GM20431 (cell line): ENCODE measurements at regions not wholly inside any gene's neighbourhood (a gene's known extent, or its start where the extent isn't known, plus 50 kb on each side); places are given as distances from the start of the nearest gene placed in this dataset.

Source experiments
- in situ Hi-C: fragments of 300-500 bp; cut with MseI, MboI; formaldehyde crosslinking; loops from one replicate; pipeline ENCODE4 v1.15.0; 2020; ENCODE audit warnings: low sequenced_read_pairs; ENCODE audit not compliant: unreplicated experiment

DNA sequence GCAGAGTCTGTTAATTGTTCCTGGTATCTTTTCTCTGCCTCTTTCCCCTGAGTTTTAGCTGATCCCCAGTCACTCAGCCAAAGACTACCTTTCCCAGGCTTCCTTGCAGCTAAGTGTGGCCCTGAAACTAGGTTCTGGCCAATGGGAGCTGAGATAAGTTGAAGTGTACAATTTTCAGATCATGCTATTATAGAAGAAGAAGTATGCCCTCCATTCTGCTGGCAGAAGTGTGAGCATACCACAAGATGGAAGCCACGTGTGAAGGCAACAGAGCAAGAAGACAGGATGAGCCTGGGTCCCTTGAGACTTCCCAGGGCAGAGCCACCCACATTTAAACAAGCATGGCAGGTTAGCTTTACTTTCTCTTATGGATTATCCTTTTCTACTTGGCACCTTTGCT is 273.2 kb downstream of the HIVEP2 start:
- in situ Hi-C loops, result no loop called here

DNA sequence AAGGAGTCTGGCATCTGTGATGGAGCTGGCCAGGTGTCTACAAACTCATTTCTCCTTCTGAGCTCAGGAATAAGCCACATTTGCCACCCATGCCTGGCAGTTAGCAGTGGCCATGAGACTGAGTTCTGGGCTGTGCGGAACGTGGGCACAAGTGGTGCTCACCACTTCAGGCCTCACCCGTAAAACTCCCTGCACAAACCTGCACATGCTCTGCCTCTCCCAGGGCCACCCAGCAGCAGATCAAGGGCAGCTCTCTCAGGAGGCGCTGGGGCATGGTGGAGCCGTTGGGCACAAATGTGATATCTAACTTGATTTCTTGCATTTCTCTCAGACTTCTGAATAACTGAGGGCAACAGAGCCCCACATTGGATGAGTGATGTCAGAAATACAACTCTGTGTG is 269.5 kb downstream of the HIVEP2 start:
- in situ Hi-C loops, result loop anchor here (25.0 kb wide), 2 partner anchors 362 to 762 kb away; no protein-coding TSS in a partner anchor

DNA sequence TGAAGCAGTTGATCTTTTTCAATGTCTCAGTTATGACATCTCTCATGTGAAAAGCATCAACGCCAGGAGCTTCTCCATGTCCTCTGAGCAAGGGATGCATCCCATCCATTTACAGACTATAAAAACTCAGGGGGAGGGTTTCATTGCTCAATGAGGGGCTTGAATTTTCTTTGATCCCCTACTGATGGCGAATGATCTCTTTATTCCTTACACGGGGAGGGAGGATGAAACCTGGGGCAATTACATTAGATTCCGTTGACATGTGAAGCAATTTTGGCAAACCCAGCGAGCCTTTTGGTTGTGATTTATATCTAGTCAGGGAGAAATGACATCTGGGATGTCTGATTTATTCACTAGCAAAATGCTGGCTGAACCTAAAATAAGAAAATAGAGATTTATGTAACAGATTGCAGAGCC is 268.9 kb downstream of the HIVEP2 start:
- in situ Hi-C loops, result loop anchor here (25.0 kb wide), 2 partner anchors 361 to 761 kb away; no protein-coding TSS in a partner anchor

DNA sequence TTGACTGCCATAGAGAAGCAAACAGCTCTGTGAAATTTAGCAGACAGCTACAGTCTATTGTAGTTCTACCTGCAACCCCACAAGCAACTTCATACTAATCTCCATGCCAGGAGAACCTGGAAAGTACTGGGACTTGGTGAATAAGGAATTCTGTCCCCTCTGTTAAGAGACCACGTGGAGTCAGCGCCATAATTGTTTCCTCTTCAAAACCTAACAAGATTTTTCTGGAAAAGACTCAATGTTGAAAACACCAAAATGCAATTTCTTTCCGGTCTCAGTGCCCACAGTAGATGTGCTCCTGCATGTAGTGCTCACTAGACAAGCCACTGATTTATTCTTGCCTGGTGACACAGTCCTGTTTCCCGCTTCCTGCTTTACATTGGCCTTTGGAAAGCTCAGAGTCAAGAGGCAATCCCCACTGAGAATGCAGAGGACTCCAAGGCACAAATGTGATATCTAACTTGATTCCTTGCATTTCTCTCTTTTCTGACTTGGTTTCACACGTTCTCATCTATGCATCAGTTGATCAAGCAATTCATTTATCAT is 268.3 kb downstream of the HIVEP2 start:
- in situ Hi-C loops, result loop anchor here (25.0 kb wide), 2 partner anchors 361 to 761 kb away; no protein-coding TSS in a partner anchor

GRCh38 chr6:142679907-142680700 is 264.9 kb downstream of the HIVEP2 start:
- in situ Hi-C loops, result loop anchor here (25.0 kb wide), 2 partner anchors 357 to 757 kb away; no protein-coding TSS in a partner anchor

GRCh38 chr6:142681099-142681498 is 263.9 kb downstream of the HIVEP2 start:
- in situ Hi-C loops, result loop anchor here (25.0 kb wide), 2 partner anchors 356 to 756 kb away; no protein-coding TSS in a partner anchor

GRCh38 chr6:142682985-142683384 is 262.0 kb downstream of the HIVEP2 start:
- in situ Hi-C loops, result loop anchor here (25.0 kb wide), 2 partner anchors 354 to 754 kb away; no protein-coding TSS in a partner anchor

- in situ Hi-C loops, result loop anchor here (25.0 kb wide), 2 partner anchors 354 to 754 kb away; no protein-coding TSS in a partner anchor
Measured at GRCh38 chr6:142683714-142684141, 261.2 kb downstream of the HIVEP2 start.

GRCh38 chr6:142684371-142684770 is 260.6 kb downstream of the HIVEP2 start:
- in situ Hi-C loops, result loop anchor here (25.0 kb wide), 2 partner anchors 353 to 753 kb away; no protein-coding TSS in a partner anchor

- in situ Hi-C loops, result loop anchor here (25.0 kb wide), 2 partner anchors 351 to 751 kb away; no protein-coding TSS in a partner anchor
Measured at GRCh38 chr6:142685852-142686506, 259.0 kb downstream of the HIVEP2 start.

- in situ Hi-C loops, result loop anchor here (25.0 kb wide), 2 partner anchors 351 to 751 kb away; no protein-coding TSS in a partner anchor
Measured at GRCh38 chr6:142686507-142686887, 258.5 kb downstream of the HIVEP2 start.

- in situ Hi-C loops, result loop anchor here (25.0 kb wide), 2 partner anchors 344 to 744 kb away; no protein-coding TSS in a partner anchor
Measured at GRCh38 chr6:142692942-142693341, 252.0 kb downstream of the HIVEP2 start.

DNA sequence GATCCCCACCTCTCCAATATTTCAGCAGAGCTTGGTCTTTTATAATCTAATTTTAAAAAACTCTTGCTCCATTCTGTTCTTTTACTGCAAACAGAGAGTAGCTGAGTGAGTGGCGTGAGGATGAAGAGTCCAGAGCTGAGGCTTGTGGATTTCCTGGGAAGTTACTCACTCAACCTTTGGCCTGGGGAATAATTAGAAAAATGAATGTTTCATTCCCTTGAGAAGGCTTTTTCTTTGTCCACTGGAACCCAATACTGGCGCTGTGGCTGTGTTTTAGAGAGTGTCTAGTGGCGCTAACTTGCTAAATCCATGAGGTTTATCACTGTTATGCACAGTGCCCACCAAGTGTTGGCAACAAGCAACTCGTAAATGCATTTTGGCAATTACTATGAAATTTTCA is 251.5 kb downstream of the HIVEP2 start:
- in situ Hi-C loops, result loop anchor here (25.0 kb wide), 2 partner anchors 344 to 744 kb away; no protein-coding TSS in a partner anchor

- in situ Hi-C loops, result loop anchor here (25.0 kb wide), 2 partner anchors 343 to 743 kb away; no protein-coding TSS in a partner anchor
Measured at GRCh38 chr6:142694054-142694453, 250.9 kb downstream of the HIVEP2 start.

GRCh38 chr6:142695016-142695415 is 250.0 kb downstream of the HIVEP2 start:
- in situ Hi-C loops, result loop anchor here (25.0 kb wide), 2 partner anchors 342 to 742 kb away; no protein-coding TSS in a partner anchor

GRCh38 chr6:142696123-142697000 is 248.6 kb downstream of the HIVEP2 start:
- in situ Hi-C loops, result loop anchor here (25.0 kb wide), 2 partner anchors 341 to 741 kb away; no protein-coding TSS in a partner anchor

DNA sequence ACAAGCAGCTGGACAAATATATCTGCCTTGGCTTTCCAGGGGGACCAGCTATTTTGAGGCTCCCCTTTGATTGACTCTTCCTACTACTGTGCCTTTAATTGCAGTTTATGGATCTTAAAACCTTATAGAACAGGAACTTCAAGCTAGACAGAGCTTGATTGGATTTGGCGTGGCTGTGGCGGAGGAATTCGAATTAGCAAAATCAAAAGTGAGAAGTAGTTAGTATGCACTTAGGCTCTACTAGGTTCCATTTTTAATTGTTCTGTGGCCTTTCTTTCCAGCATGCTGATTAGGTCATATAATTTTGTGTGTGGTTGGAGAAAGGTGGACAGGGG is 248.0 kb downstream of the HIVEP2 start:
- in situ Hi-C loops, result loop anchor here (25.0 kb wide), 2 partner anchors 340 to 740 kb away; no protein-coding TSS in a partner anchor

GRCh38 chr6:142697922-142698321 is 247.1 kb downstream of the HIVEP2 start:
- in situ Hi-C loops, result loop anchor here (25.0 kb wide), 2 partner anchors 339 to 739 kb away; no protein-coding TSS in a partner anchor

- in situ Hi-C loops, result loop anchor here (25.0 kb wide), 2 partner anchors 339 to 739 kb away; no protein-coding TSS in a partner anchor
Measured at GRCh38 chr6:142698751-142699150, 246.2 kb downstream of the HIVEP2 start.
